Liver (tissue), 8 donors: ENCODE measurements at regions not wholly inside any gene's neighbourhood (a gene's known extent, or its start where the extent isn't known, plus 50 kb on each side); places are given as distances from the start of the nearest gene placed in this dataset.

ENCODE experiments used
- DNase-seq: peaks from one replicate; pipeline ENCODE4 v3.0.0-alpha.2; 2017; ENCODE audit warnings: low spot score
- H3K27ac ChIP-seq, 2 donors: one replicate each; pipeline ENCODE4 v1.7.0; 2013; ENCODE audit warnings: inconsistent platforms in 2 of 2, low read length in 2 of 2, control low read depth in 1 of 2, low read depth in 1 of 2, mild to moderate bottlenecking in 1 of 2
- H3K27me3 ChIP-seq, 4 donors: one replicate each; pipeline versions ENCODE4 v1.6.1 to v1.7.0; 2013; ENCODE audit warnings: low read length in 3 of 4, inconsistent platforms in 1 of 4, mild to moderate bottlenecking in 1 of 4, moderate library complexity in 1 of 4; ENCODE audit not compliant: control insufficient read depth in 4 of 4, insufficient read depth in 4 of 4
- H3K36me3 ChIP-seq, 4 donors: one replicate each; pipeline versions ENCODE4 v1.6.1 to v1.7.0; 2013; ENCODE audit warnings: low read length in 3 of 4, mild to moderate bottlenecking in 3 of 4, low read depth in 1 of 4, moderate library complexity in 1 of 4; ENCODE audit not compliant: control insufficient read depth in 4 of 4, insufficient read depth in 3 of 4
- H3K4me1 ChIP-seq, 4 donors: one replicate each; pipeline versions ENCODE4 v1.6.1 to v1.7.0; 2013; ENCODE audit warnings: low read length in 3 of 4, mild to moderate bottlenecking in 3 of 4, moderate library complexity in 1 of 4; ENCODE audit not compliant: control insufficient read depth in 4 of 4, insufficient read depth in 4 of 4
- H3K4me3 ChIP-seq, 3 donors: one replicate each; pipeline versions ENCODE4 v1.6.1 to v1.7.0; 2013; ENCODE audit warnings: low read length in 3 of 3, control low read depth in 1 of 3, low read depth in 1 of 3, mild to moderate bottlenecking in 1 of 3
- H3K9ac ChIP-seq, 2 donors: one replicate each; pipeline ENCODE4 v1.7.0; 2013; ENCODE audit warnings: low read length in 2 of 2, mild to moderate bottlenecking in 2 of 2, moderate library complexity in 2 of 2, control low read depth in 1 of 2, low read depth in 1 of 2
- H3K9me3 ChIP-seq, 4 donors: one replicate each; pipeline versions ENCODE4 v1.6.1 to v1.7.0; 2013; ENCODE audit warnings: low read length in 3 of 4; ENCODE audit not compliant: control insufficient read depth in 4 of 4
- EGR1 ChIP-seq, 2 donors: IDR thresholded peaks; 2 replicates each; pipeline ENCODE4 v1.6.1; 2016 to 2018; ENCODE audit warnings: antibody characterized with exemption in 2 of 2, low read depth in 2 of 2
- FOXA1 ChIP-seq: IDR thresholded peaks from 2 replicates; pipeline ENCODE4 v1.6.1; 2016; ENCODE audit warnings: antibody characterized with exemption
- FOXA2 ChIP-seq: IDR thresholded peaks from 2 replicates; pipeline ENCODE4 v1.6.1; 2016; ENCODE audit warnings: antibody characterized with exemption
- GABPA ChIP-seq, 2 donors: IDR thresholded peaks in 1 of 2; conservative IDR thresholded peaks in 1 of 2; 2 replicates each; pipeline ENCODE4 v1.6.1; 2016; ENCODE audit warnings: antibody characterized with exemption in 2 of 2, mild to moderate bottlenecking in 1 of 2, moderate library complexity in 1 of 2
- HNF4A ChIP-seq, 2 donors: conservative IDR thresholded peaks; 2 replicates each; pipeline ENCODE4 v1.6.1; 2016; ENCODE audit warnings: antibody characterized with exemption in 2 of 2, mild to moderate bottlenecking in 2 of 2
- HNF4G ChIP-seq: IDR thresholded peaks from 2 replicates; pipeline ENCODE4 v1.6.1; 2016; ENCODE audit warnings: antibody characterized with exemption
- JUND ChIP-seq, 2 donors: IDR thresholded peaks; 2 replicates each; pipeline ENCODE4 v1.6.1; 2016; ENCODE audit warnings: antibody characterized with exemption in 2 of 2
- NR2F2 ChIP-seq: IDR thresholded peaks from 2 replicates; pipeline ENCODE4 v1.6.1; 2016; ENCODE audit warnings: antibody characterized with exemption
- RAD21 ChIP-seq, 2 donors: IDR thresholded peaks; 2 replicates each; pipeline ENCODE4 v1.6.1; 2016; ENCODE audit warnings: antibody characterized with exemption in 2 of 2, mild to moderate bottlenecking in 2 of 2
- RXRA ChIP-seq, 2 donors: IDR thresholded peaks; 2 replicates each; pipeline ENCODE4 v1.6.1; 2017 to 2018; ENCODE audit warnings: antibody characterized with exemption in 2 of 2, mild to moderate bottlenecking in 1 of 2
- SP1 ChIP-seq: IDR thresholded peaks from 2 replicates; pipeline ENCODE4 v1.6.1; 2018; ENCODE audit warnings: antibody characterized with exemption, mild to moderate bottlenecking
- TAF1 ChIP-seq: conservative IDR thresholded peaks from 2 replicates; pipeline ENCODE4 v1.6.1; 2016; ENCODE audit warnings: antibody characterized with exemption, mild to moderate bottlenecking
- YY1 ChIP-seq: IDR thresholded peaks from 2 replicates; pipeline ENCODE4 v1.6.1; 2016; ENCODE audit warnings: antibody characterized with exemption, mild to moderate bottlenecking
- WGBS: extraction: QIAGEN DNeasy Blood & Tissue Kit; methylation state at CpG from one replicate; pipeline ENCODE4 v1.1.7; 2013; 5-methylcytosine and 5-hydroxymethylcytosine counted together
- TF ChIP-seq, protein P1 (sequence below): fragments of 150-350 bp; IDR thresholded peaks from 2 replicates; pipeline ENCODE4 v1.5.1; 2017; ENCODE audit warnings: improper control_type of control experiment, low read depth, low read length; ENCODE audit not compliant: missing input control
- TF ChIP-seq, protein P2 (sequence below): IDR thresholded peaks from 2 replicates; pipeline ENCODE4 v1.6.1; 2016; ENCODE audit warnings: antibody characterized with exemption
- TF ChIP-seq, protein P3 (sequence below): IDR thresholded peaks from 2 replicates; pipeline ENCODE4 v1.6.1; 2016; ENCODE audit warnings: antibody characterized with exemption, mild to moderate bottlenecking
- TF ChIP-seq, protein P4 (sequence below): IDR thresholded peaks from 2 replicates; pipeline ENCODE4 v1.6.1; 2016; ENCODE audit warnings: antibody characterized with exemption
- TF ChIP-seq, protein P5 (sequence below): IDR thresholded peaks from 2 replicates; pipeline ENCODE4 v1.6.1; 2016; ENCODE audit warnings: antibody characterized with exemption
- donor health status: healthy.
- donor health status: healthy.
- donor health status: healthy.
- donor health status: healthy.
- donor health status: healthy.

DNA sequence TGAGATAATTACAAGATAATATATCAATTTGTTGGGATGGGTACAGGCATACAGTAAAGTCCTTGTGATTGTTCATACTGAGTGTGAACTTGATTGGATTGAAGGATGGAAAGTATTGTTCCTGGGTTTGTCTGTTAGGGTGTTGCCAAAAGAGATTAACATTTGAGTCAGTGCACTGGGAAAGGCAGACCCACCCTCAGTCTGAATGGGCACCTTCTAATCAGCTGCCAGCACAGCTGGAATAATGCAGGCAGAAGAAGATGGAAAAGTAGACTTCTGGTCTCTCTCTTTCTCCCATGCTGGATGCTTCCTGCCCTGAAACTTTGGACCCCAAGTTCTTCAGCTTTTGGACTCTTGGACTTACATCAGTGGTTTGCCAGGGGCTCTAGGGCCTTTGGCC, 457.9 kb upstream of the SLIT2 start (continued):
- TF ChIP-seq, protein P1, sequence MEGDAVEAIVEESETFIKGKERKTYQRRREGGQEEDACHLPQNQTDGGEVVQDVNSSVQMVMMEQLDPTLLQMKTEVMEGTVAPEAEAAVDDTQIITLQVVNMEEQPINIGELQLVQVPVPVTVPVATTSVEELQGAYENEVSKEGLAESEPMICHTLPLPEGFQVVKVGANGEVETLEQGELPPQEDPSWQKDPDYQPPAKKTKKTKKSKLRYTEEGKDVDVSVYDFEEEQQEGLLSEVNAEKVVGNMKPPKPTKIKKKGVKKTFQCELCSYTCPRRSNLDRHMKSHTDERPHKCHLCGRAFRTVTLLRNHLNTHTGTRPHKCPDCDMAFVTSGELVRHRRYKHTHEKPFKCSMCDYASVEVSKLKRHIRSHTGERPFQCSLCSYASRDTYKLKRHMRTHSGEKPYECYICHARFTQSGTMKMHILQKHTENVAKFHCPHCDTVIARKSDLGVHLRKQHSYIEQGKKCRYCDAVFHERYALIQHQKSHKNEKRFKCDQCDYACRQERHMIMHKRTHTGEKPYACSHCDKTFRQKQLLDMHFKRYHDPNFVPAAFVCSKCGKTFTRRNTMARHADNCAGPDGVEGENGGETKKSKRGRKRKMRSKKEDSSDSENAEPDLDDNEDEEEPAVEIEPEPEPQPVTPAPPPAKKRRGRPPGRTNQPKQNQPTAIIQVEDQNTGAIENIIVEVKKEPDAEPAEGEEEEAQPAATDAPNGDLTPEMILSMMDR: no peak
- TF ChIP-seq, protein P2, sequence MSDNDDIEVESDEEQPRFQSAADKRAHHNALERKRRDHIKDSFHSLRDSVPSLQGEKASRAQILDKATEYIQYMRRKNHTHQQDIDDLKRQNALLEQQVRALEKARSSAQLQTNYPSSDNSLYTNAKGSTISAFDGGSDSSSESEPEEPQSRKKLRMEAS: no peak

DNA sequence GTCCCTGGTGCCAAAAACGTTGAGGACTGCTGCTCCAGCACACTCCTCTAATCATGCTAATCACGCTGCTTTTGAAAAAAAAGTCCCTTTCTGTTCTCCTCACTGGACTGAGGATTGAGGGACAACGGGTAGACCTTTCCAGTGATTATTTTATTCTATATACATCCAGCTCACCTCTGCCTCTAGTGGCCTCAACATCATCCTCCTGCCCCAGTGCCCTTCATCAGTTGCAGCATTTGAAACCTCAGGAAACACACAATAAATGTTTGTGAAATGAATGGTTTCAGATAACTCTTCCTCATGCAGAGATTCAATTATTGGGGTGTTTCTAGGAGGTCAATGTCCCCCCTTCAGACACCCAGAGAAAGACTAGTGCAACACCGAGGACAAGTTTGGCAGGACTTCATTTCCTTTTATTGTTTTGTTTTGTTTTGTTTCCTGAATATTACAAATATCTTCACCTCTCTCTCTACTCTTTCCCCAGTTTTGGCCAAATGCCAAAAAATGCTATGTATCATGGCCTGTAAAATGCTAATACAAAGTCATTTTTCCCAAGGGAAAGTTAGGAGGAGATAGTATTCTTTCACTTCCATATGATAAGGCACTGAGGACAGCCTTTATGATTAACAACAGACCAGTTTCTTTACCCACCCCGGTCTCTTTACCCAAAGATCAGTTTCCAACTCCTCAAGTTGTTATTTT, 460.1 kb upstream of the SLIT2 start:
- no peaks in the 10 kb centered on the region for H3K4me1 ChIP-seq
- H3K4me3 ChIP-seq: no peak overlapping the region
- no peak for DNase-seq
- 61% methylated on average over 5 of the region's 5 CpGs for WGBS
- no peaks in the 10 kb centered on the region for H3K36me3 ChIP-seq
- no peaks in the 10 kb centered on the region for H3K9me3 ChIP-seq
- H3K27me3 ChIP-seq: no peaks in the 10 kb centered on the region
- no peak overlapping the region for H3K9ac ChIP-seq
- no peak for TF ChIP-seq GABPA (IDR thresholded peaks at IDR 0.05 in 1 of 2, conservative IDR thresholded peaks at IDR 0.05 in 1 of 2)
- TF ChIP-seq JUND (IDR thresholded peaks at IDR 0.05): no peak
- no peak for TF ChIP-seq NR2F2
- TF ChIP-seq YY1: no peak
- TF ChIP-seq RAD21 (IDR thresholded peaks at IDR 0.05): no peak
- no peak for TF ChIP-seq HNF4A (conservative IDR thresholded peaks at IDR 0.05)
- TF ChIP-seq, protein P3, sequence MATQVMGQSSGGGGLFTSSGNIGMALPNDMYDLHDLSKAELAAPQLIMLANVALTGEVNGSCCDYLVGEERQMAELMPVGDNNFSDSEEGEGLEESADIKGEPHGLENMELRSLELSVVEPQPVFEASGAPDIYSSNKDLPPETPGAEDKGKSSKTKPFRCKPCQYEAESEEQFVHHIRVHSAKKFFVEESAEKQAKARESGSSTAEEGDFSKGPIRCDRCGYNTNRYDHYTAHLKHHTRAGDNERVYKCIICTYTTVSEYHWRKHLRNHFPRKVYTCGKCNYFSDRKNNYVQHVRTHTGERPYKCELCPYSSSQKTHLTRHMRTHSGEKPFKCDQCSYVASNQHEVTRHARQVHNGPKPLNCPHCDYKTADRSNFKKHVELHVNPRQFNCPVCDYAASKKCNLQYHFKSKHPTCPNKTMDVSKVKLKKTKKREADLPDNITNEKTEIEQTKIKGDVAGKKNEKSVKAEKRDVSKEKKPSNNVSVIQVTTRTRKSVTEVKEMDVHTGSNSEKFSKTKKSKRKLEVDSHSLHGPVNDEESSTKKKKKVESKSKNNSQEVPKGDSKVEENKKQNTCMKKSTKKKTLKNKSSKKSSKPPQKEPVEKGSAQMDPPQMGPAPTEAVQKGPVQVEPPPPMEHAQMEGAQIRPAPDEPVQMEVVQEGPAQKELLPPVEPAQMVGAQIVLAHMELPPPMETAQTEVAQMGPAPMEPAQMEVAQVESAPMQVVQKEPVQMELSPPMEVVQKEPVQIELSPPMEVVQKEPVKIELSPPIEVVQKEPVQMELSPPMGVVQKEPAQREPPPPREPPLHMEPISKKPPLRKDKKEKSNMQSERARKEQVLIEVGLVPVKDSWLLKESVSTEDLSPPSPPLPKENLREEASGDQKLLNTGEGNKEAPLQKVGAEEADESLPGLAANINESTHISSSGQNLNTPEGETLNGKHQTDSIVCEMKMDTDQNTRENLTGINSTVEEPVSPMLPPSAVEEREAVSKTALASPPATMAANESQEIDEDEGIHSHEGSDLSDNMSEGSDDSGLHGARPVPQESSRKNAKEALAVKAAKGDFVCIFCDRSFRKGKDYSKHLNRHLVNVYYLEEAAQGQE: no peak
- TF ChIP-seq, protein P2: no peak
- TF ChIP-seq RXRA (IDR thresholded peaks at IDR 0.05): no peak
- TF ChIP-seq, protein P4, sequence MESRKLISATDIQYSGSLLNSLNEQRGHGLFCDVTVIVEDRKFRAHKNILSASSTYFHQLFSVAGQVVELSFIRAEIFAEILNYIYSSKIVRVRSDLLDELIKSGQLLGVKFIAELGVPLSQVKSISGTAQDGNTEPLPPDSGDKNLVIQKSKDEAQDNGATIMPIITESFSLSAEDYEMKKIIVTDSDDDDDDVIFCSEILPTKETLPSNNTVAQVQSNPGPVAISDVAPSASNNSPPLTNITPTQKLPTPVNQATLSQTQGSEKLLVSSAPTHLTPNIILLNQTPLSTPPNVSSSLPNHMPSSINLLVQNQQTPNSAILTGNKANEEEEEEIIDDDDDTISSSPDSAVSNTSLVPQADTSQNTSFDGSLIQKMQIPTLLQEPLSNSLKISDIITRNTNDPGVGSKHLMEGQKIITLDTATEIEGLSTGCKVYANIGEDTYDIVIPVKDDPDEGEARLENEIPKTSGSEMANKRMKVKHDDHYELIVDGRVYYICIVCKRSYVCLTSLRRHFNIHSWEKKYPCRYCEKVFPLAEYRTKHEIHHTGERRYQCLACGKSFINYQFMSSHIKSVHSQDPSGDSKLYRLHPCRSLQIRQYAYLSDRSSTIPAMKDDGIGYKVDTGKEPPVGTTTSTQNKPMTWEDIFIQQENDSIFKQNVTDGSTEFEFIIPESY: no peak
- TF ChIP-seq, protein P1: no peak
- no peak for TF ChIP-seq SP1
- TF ChIP-seq, protein P5, sequence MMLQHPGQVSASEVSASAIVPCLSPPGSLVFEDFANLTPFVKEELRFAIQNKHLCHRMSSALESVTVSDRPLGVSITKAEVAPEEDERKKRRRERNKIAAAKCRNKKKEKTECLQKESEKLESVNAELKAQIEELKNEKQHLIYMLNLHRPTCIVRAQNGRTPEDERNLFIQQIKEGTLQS: no peak
- no peak for TF ChIP-seq FOXA1
- no peak for TF ChIP-seq HNF4G
- no peak for TF ChIP-seq EGR1 (IDR thresholded peaks at IDR 0.05; ENCODE audit: low read depth in 2 of 2)
- TF ChIP-seq FOXA2: no peak
- TF ChIP-seq TAF1: no peak
- no peak overlapping the region for H3K27ac ChIP-seq
